Amniotic epithelial cell (primary cell): ENCODE measurements at regions not wholly inside any gene's neighbourhood (a gene's known extent, or its start where the extent isn't known, plus 50 kb on each side); places are given as distances from the start of the nearest gene placed in this dataset.

Experiments
- DNase-seq: peaks from one replicate; pipeline ENCODE4 v3.0.0-alpha.2; 2010; ENCODE audit warnings: low read depth

GRCh38 chr10:124264271-124264670 lies 154.5 kb downstream of the OAT start:
- DNase-seq, result no peak

GRCh38 chr10:124263726-124264125 lies 155.0 kb downstream of the OAT start:
- no peak for DNase-seq

GRCh38 chr10:124262971-124263370 lies 155.8 kb downstream of the OAT start:
- no peak for DNase-seq

- no peak for DNase-seq
These were observed 156.4 kb downstream of the OAT start for GRCh38 chr10:124262234-124262865.

GRCh38 chr10:124259139-124259825 lies 159.4 kb downstream of the OAT start:
- DNase-seq, result no peak

GRCh38 chr10:124257781-124258180 lies 160.9 kb downstream of the OAT start:
- DNase-seq, result no peak

GRCh38 chr10:124256151-124256550 lies 162.6 kb downstream of the OAT start:
- DNase-seq, result no peak

- no peak for DNase-seq
These were observed 162.2 kb upstream of the CHST15 start for GRCh38 chr10:124255556-124255955.

GRCh38 chr10:124254490-124254889 lies 161.1 kb upstream of the CHST15 start:
- DNase-seq, result no peak

GRCh38 chr10:124253006-124253405 lies 159.6 kb upstream of the CHST15 start:
- no peak for DNase-seq

- no peak for DNase-seq
These were observed 158.8 kb upstream of the CHST15 start for GRCh38 chr10:124252097-124252715.

GRCh38 chr10:124251317-124252065 lies 158.1 kb upstream of the CHST15 start:
- no peak for DNase-seq

- no peak for DNase-seq
These were observed 157.1 kb upstream of the CHST15 start for GRCh38 chr10:124250506-124250905.

GRCh38 chr10:124249812-124250432 lies 156.5 kb upstream of the CHST15 start:
- no peak for DNase-seq

- no peak for DNase-seq
These were observed 155.8 kb upstream of the CHST15 start for GRCh38 chr10:124249196-124249595.

GRCh38 chr10:124248056-124249045 lies 155.0 kb upstream of the CHST15 start:
- DNase-seq, result no peak

- DNase-seq, result no peak
These were observed 152.5 kb upstream of the CHST15 start for GRCh38 chr10:124245806-124246440.

- no peak for DNase-seq
These were observed 151.8 kb upstream of the CHST15 start for GRCh38 chr10:124245191-124245590.

- DNase-seq, result no peak
These were observed 151.0 kb upstream of the CHST15 start for GRCh38 chr10:124244256-124244877.

- no peak for DNase-seq
These were observed 150.3 kb upstream of the CHST15 start for GRCh38 chr10:124243702-124244121.
